Ascending aorta (tissue), 2 donors: ENCODE measurements at regions not wholly inside any gene's neighbourhood (a gene's known extent, or its start where the extent isn't known, plus 50 kb on each side); places are given as distances from the start of the nearest gene placed in this dataset.

Experiments
- DNase-seq, 2 donors: peaks; one replicate each; pipeline ENCODE4 v3.0.0-alpha.2; 2019; ENCODE audit warnings: low spot score in 2 of 2
- H3K27ac ChIP-seq, 2 donors: fragments of 200-600 bp; sonication (generic); one replicate each; pipeline ENCODE4 v1.5.1; 2016 to 2017; ENCODE audit warnings: mild to moderate bottlenecking in 1 of 2
- H3K27me3 ChIP-seq: fragments of 200-600 bp; sonication (generic); one replicate; pipeline ENCODE4 v1.5.1; 2017
- H3K36me3 ChIP-seq, 2 donors: fragments of 200-600 bp; sonication (generic); one replicate each; pipeline ENCODE4 v1.5.1; 2016
- H3K4me1 ChIP-seq, 2 donors: fragments of 200-600 bp; sonication (generic); one replicate each; pipeline ENCODE4 v1.5.1; 2016 to 2017; ENCODE audit warnings: mild to moderate bottlenecking in 1 of 2
- H3K4me3 ChIP-seq, 2 donors: fragments of 200-600 bp; sonication (generic); one replicate each; pipeline ENCODE4 v1.5.1; 2016 to 2017; ENCODE audit warnings: mild to moderate bottlenecking in 1 of 2
- H3K9me3 ChIP-seq, 2 donors: fragments of 200-600 bp; sonication (generic); one replicate each; pipeline ENCODE4 v1.5.1; 2016
- intact Hi-C: fragments of 100-400 bp; cut with DNase I; formaldehyde crosslinking; loops from one replicate; pipeline ENCODE4 v1.15.1; 2023
- TF ChIP-seq, protein P1 (sequence below), 3 experiments: fragments of 200-600 bp in 2 of 3; fragments of 450-650 bp in 1 of 3; sonication (generic) in 2 of 3; IDR thresholded peaks; one replicate each; pipeline ENCODE4 v1.5.1; 2016 to 2019; ENCODE audit warnings: antibody characterized with exemption in 3 of 3, mild to moderate bottlenecking in 1 of 3, moderate library complexity in 1 of 3

GRCh38 chr3:137293086-137293485 lies 335.3 kb downstream of the IL20RB start:
- no peaks in the 10 kb centered on the region for H3K4me1 ChIP-seq
- no peak for DNase-seq
- no peaks in the 10 kb centered on the region for H3K36me3 ChIP-seq
- H3K27ac ChIP-seq: no peak overlapping the region
- no peak overlapping the region for H3K4me3 ChIP-seq
- intact Hi-C loops: no loop called here
- TF ChIP-seq, protein P1, sequence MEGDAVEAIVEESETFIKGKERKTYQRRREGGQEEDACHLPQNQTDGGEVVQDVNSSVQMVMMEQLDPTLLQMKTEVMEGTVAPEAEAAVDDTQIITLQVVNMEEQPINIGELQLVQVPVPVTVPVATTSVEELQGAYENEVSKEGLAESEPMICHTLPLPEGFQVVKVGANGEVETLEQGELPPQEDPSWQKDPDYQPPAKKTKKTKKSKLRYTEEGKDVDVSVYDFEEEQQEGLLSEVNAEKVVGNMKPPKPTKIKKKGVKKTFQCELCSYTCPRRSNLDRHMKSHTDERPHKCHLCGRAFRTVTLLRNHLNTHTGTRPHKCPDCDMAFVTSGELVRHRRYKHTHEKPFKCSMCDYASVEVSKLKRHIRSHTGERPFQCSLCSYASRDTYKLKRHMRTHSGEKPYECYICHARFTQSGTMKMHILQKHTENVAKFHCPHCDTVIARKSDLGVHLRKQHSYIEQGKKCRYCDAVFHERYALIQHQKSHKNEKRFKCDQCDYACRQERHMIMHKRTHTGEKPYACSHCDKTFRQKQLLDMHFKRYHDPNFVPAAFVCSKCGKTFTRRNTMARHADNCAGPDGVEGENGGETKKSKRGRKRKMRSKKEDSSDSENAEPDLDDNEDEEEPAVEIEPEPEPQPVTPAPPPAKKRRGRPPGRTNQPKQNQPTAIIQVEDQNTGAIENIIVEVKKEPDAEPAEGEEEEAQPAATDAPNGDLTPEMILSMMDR (IDR thresholded peaks at IDR 0.05): no peak
- no peaks in the 10 kb centered on the region for H3K27me3 ChIP-seq
- H3K9me3 ChIP-seq: no peaks in the 10 kb centered on the region

GRCh38 chr3:137294139-137294538 lies 336.4 kb downstream of the IL20RB start:
- no peaks in the 10 kb centered on the region for H3K4me1 ChIP-seq
- TF ChIP-seq, protein P1 (IDR thresholded peaks at IDR 0.05): no peak
- intact Hi-C loops: no loop called here
- H3K27ac ChIP-seq: no peak overlapping the region
- no peaks in the 10 kb centered on the region for H3K27me3 ChIP-seq
- no peaks in the 10 kb centered on the region for H3K9me3 ChIP-seq
- DNase-seq: no peak
- no peak overlapping the region for H3K4me3 ChIP-seq
- no peaks in the 10 kb centered on the region for H3K36me3 ChIP-seq

DNA sequence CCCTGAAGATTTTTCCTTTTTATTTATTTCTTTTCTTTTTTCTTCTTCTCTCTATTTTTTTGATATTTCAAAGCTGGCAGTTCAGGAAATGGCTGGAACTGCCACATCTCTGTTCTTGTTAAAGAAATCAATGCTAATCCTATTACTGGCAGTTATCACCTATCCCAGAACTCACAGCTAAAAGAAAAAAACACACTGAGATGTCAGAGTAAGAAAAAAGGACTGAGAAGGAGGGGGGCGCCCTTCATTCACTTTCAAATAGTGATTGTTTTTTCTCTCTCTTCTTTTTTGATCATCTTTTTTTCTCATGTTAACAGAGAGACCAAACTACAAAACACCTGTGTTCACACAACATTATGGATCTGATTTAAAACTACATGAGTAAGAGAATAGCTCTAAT lies 337.1 kb downstream of the IL20RB start:
- intact Hi-C loops: no loop called here

DNA sequence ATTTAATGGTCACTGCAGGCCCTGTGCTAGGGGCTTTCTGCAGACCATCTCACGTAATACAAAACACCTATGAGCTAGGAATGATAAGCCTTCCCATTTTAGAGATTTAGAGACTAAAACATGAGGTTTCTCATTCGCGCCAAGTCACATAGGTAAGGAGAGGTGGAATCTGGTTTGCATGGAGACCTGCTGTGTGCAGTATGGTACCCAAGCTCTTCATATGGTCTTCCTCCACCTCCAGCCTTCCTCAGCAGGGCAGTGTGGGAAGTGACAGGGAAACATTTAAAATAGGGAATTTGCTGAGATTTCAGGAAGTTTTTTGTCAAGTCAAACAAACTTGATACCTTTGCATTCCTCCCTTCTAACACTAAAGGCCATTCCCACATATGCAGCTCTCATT lies 337.6 kb downstream of the IL20RB start:
- Histone ChIP-seq H3K27me3 (no peaks in the 10 kb centered on the region), H3K4me3 (no peak overlapping the region), H3K4me1 (no peaks in the 10 kb centered on the region), H3K27ac (no peak overlapping the region), H3K36me3 (no peaks in the 10 kb centered on the region), H3K9me3 (no peaks in the 10 kb centered on the region)
- intact Hi-C loops: no loop called here
- TF ChIP-seq, protein P1 (IDR thresholded peaks at IDR 0.05): no peak
- no peak for DNase-seq

More for the DNA sequence above, 337.1 kb downstream of the IL20RB start:
- Histone ChIP-seq H3K9me3 (no peaks in the 10 kb centered on the region), H3K4me1 (no peaks in the 10 kb centered on the region), H3K36me3 (no peaks in the 10 kb centered on the region), H3K27me3 (no peaks in the 10 kb centered on the region), H3K27ac (no peak overlapping the region), H3K4me3 (no peak overlapping the region)
- DNase-seq: no peak
- TF ChIP-seq, protein P1 (IDR thresholded peaks at IDR 0.05): no peak

DNA sequence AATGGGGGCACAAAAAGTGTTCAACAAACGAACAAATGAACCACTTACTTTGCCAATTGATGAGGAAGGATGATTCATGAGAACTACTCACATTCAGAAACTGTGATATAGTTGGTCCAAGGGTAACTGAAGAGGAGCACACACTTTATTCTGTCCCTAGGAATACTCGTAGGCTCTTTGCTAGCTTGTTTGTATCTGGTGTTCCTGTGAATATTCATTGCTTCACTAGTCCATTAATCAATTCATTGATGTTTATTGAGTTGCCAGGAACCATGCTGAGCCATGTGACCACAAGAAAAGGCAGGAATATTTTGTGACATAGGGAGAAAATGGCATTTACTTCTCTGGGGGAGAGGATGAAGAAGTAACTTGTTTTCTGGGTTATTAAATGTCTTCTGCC lies 338.3 kb downstream of the IL20RB start:
- H3K27me3 ChIP-seq: no peaks in the 10 kb centered on the region

More for the DNA sequence above, 338.3 kb downstream of the IL20RB start:
- Histone ChIP-seq H3K4me1 (no peaks in the 10 kb centered on the region), H3K36me3 (no peaks in the 10 kb centered on the region), H3K9me3 (no peaks in the 10 kb centered on the region), H3K4me3 (no peak overlapping the region), H3K27ac (no peak overlapping the region)
- intact Hi-C loops: no loop called here
- TF ChIP-seq, protein P1 (IDR thresholded peaks at IDR 0.05): no peak
- DNase-seq: no peak
